Erythroblast (primary cell): ENCODE measurements at regions not wholly inside any gene's neighbourhood (a gene's known extent, or its start where the extent isn't known, plus 50 kb on each side); places are given as distances from the start of the nearest gene placed in this dataset.

ENCODE experiments used
- GATA1 ChIP-seq: IDR thresholded peaks from 2 replicates; pipeline ENCODE4 v1.6.1; 2011; ENCODE audit warnings: low read depth, mild to moderate bottlenecking, control low read depth, low read length, moderate library complexity
- POLR2A ChIP-seq: IDR thresholded peaks from 2 replicates; pipeline ENCODE4 v1.6.1; 2011; ENCODE audit warnings: mild to moderate bottlenecking, low read length

- TF ChIP-seq POLR2A: no peak
- TF ChIP-seq GATA1: no peak
Observed at GRCh38 chr4:96729641-96730040, 889.7 kb downstream of the PDHA2 start.
